ENCODE measurements at regions not wholly inside any gene's neighbourhood (a gene's known extent, or its start where the extent isn't known, plus 50 kb on each side); places are given as distances from the start of the nearest gene placed in this dataset.

- H3K4me3 Mint-ChIP-seq (ENCODE audit: unreplicated experiment), result no peak overlapping the region
- TF ChIP-seq CTCF (IDR thresholded peaks at IDR 0.05; ENCODE audit: unreplicated experiment), result no peak
- H3K27ac Mint-ChIP-seq (ENCODE audit: unreplicated experiment), result no peak overlapping the region
- H3K9me3 Mint-ChIP-seq (ENCODE audit: unreplicated experiment), result no peaks in the 10 kb centered on the region
- H3K27me3 Mint-ChIP-seq (ENCODE audit: unreplicated experiment), result no peaks in the 10 kb centered on the region
- no peaks in the 10 kb centered on the region for H3K4me1 Mint-ChIP-seq (ENCODE audit: unreplicated experiment)
- no peaks in the 10 kb centered on the region for H3K36me3 Mint-ChIP-seq (ENCODE audit: low read depth, unreplicated experiment)
- no peak for DNase-seq (ENCODE audit: low spot score)
Observed at GRCh38 chr4:147194604-147195003, 248.9 kb upstream of the TTC29 start.

- no peaks in the 10 kb centered on the region for H3K36me3 Mint-ChIP-seq (ENCODE audit: low read depth, unreplicated experiment)
- no peak for DNase-seq (ENCODE audit: low spot score)
- H3K27ac Mint-ChIP-seq (ENCODE audit: unreplicated experiment), result no peak overlapping the region
- H3K4me1 Mint-ChIP-seq (ENCODE audit: unreplicated experiment), result no peaks in the 10 kb centered on the region
- no peak for TF ChIP-seq CTCF (IDR thresholded peaks at IDR 0.05; ENCODE audit: unreplicated experiment)
- no peak overlapping the region for H3K4me3 Mint-ChIP-seq (ENCODE audit: unreplicated experiment)
- no peaks in the 10 kb centered on the region for H3K27me3 Mint-ChIP-seq (ENCODE audit: unreplicated experiment)
- H3K9me3 Mint-ChIP-seq (ENCODE audit: unreplicated experiment), result no peaks in the 10 kb centered on the region
Observed at GRCh38 chr4:147195386-147195785, 249.7 kb upstream of the TTC29 start.

GRCh38 chr4:147198411-147199051 lies 252.9 kb upstream of the TTC29 start:
- Mint-ChIP-seq H3K27ac (ENCODE audit: unreplicated experiment) (no peak overlapping the region), H3K27me3 (ENCODE audit: unreplicated experiment) (no peaks in the 10 kb centered on the region), H3K36me3 (ENCODE audit: low read depth, unreplicated experiment) (no peaks in the 10 kb centered on the region), H3K9me3 (ENCODE audit: unreplicated experiment) (no peaks in the 10 kb centered on the region), H3K4me1 (ENCODE audit: unreplicated experiment) (no peaks in the 10 kb centered on the region), H3K4me3 (ENCODE audit: unreplicated experiment) (no peak overlapping the region)
- no peak for DNase-seq (ENCODE audit: low spot score)
- no peak for TF ChIP-seq CTCF (IDR thresholded peaks at IDR 0.05; ENCODE audit: unreplicated experiment)

- H3K36me3 Mint-ChIP-seq (ENCODE audit: low read depth, unreplicated experiment), result no peaks in the 10 kb centered on the region
- no peaks in the 10 kb centered on the region for H3K4me1 Mint-ChIP-seq (ENCODE audit: unreplicated experiment)
- DNase-seq (ENCODE audit: low spot score), result no peak
- H3K27ac Mint-ChIP-seq (ENCODE audit: unreplicated experiment), result no peak overlapping the region
- no peak for TF ChIP-seq CTCF (IDR thresholded peaks at IDR 0.05; ENCODE audit: unreplicated experiment)
- no peak overlapping the region for H3K4me3 Mint-ChIP-seq (ENCODE audit: unreplicated experiment)
- no peaks in the 10 kb centered on the region for H3K27me3 Mint-ChIP-seq (ENCODE audit: unreplicated experiment)
- H3K9me3 Mint-ChIP-seq (ENCODE audit: unreplicated experiment), result no peaks in the 10 kb centered on the region
Observed at GRCh38 chr4:147201016-147201415, 255.4 kb upstream of the TTC29 start.

GRCh38 chr4:147206807-147207206 lies 261.1 kb upstream of the TTC29 start:
- no peaks in the 10 kb centered on the region for H3K36me3 Mint-ChIP-seq (ENCODE audit: low read depth, unreplicated experiment)
- no peaks in the 10 kb centered on the region for H3K4me1 Mint-ChIP-seq (ENCODE audit: unreplicated experiment)
- no peak for DNase-seq (ENCODE audit: low spot score)
- no peaks in the 10 kb centered on the region for H3K9me3 Mint-ChIP-seq (ENCODE audit: unreplicated experiment)
- H3K27me3 Mint-ChIP-seq (ENCODE audit: unreplicated experiment), result no peaks in the 10 kb centered on the region
- TF ChIP-seq CTCF (IDR thresholded peaks at IDR 0.05; ENCODE audit: unreplicated experiment), result no peak
- H3K4me3 Mint-ChIP-seq (ENCODE audit: unreplicated experiment), result no peak overlapping the region
- no peak overlapping the region for H3K27ac Mint-ChIP-seq (ENCODE audit: unreplicated experiment)

Data from endothelial cell (in vitro differentiated cells).